Gastroesophageal sphincter (tissue), 4 donors: ENCODE measurements at regions not wholly inside any gene's neighbourhood (a gene's known extent, or its start where the extent isn't known, plus 50 kb on each side); places are given as distances from the start of the nearest gene placed in this dataset.

ENCODE experiments used
- ATAC-seq: fragments of 150-250 bp; one replicate; pipeline ENCODE4 v1.9.1; 2016; ENCODE audit warnings: mild to moderate bottlenecking, moderate library complexity
- H3K27ac ChIP-seq, 4 donors: fragments of 200-600 bp; sonication (generic) in 3 of 4; 1 replicate in 3 of 4; 2 replicates in 1 of 4; pipeline ENCODE4 v1.5.1; 2016 to 2019
- H3K27me3 ChIP-seq: fragments of 200-600 bp; sonication (generic); one replicate; pipeline ENCODE4 v1.5.1; 2019
- H3K36me3 ChIP-seq, 2 donors: fragments of 200-600 bp; sonication (generic); one replicate each; pipeline ENCODE4 v1.5.1; 2019; ENCODE audit warnings: control low read depth in 1 of 2
- H3K4me1 ChIP-seq, 3 donors: fragments of 200-600 bp; sonication (generic); 1 replicate in 2 of 3; 2 replicates in 1 of 3; pipeline ENCODE4 v1.5.1; 2016 to 2019; ENCODE audit warnings: control low read depth in 2 of 3
- H3K4me3 ChIP-seq, 2 donors: fragments of 200-600 bp; sonication (generic); one replicate each; pipeline ENCODE4 v1.5.1; 2019; ENCODE audit warnings: mild to moderate bottlenecking in 1 of 2, moderate library complexity in 1 of 2
- H3K9me3 ChIP-seq, 3 donors: fragments of 200-600 bp; sonication (generic); one replicate each; pipeline ENCODE4 v1.5.1; 2017 to 2019; ENCODE audit warnings: control low read depth in 2 of 3
- CTCF ChIP-seq, 4 experiments: fragments of 200-600 bp in 2 of 4; fragments of 450-650 bp in 2 of 4; sonication (generic) in 1 of 4; IDR thresholded peaks; one replicate each; pipeline ENCODE4 v1.5.1; 2017 to 2019; ENCODE audit warnings: antibody characterized with exemption in 4 of 4, mild to moderate bottlenecking in 2 of 4, moderate library complexity in 2 of 4
- EP300 ChIP-seq: sonication (generic); formaldehyde crosslinking; IDR thresholded peaks from one replicate; pipeline ENCODE4 v1.6.1; 2017; ENCODE audit warnings: antibody characterized with exemption, mild to moderate bottlenecking
- POLR2A ChIP-seq, 2 donors: fragments of 450-650 bp; IDR thresholded peaks; one replicate each; pipeline ENCODE4 v1.6.1; 2017; ENCODE audit warnings: antibody characterized with exemption in 2 of 2, mild to moderate bottlenecking in 2 of 2, moderate library complexity in 1 of 2
- POLR2AphosphoS5 ChIP-seq: sonication (generic); formaldehyde crosslinking; IDR thresholded peaks from one replicate; pipeline ENCODE4 v1.6.1; 2017; ENCODE audit warnings: antibody characterized with exemption
- WGBS, 2 donors: methylation state at CpG; one replicate each; pipeline ENCODE4 v1.1.5; 2018; ENCODE audit warnings: low coverage in 1 of 2; 5-methylcytosine and 5-hydroxymethylcytosine counted together

GRCh38 chr12:67526129-67526528 is 122.4 kb upstream of the DYRK2 start:
- Histone ChIP-seq H3K36me3 (no peaks in the 10 kb centered on the region), H3K4me1 (no peaks in the 10 kb centered on the region), H3K4me3 (no peak overlapping the region), H3K9me3 (no peaks in the 10 kb centered on the region), H3K27me3 (no peaks in the 10 kb centered on the region), H3K27ac (no peak overlapping the region)
- no peak for ATAC-seq
- TF ChIP-seq POLR2A (IDR thresholded peaks at IDR 0.05) (no peak), POLR2AphosphoS5 (no peak), CTCF (IDR thresholded peaks at IDR 0.05) (no peak), EP300 (no peak)

- H3K36me3 ChIP-seq: no peaks in the 10 kb centered on the region
- no peak for TF ChIP-seq POLR2A (IDR thresholded peaks at IDR 0.05)
- no peak for TF ChIP-seq CTCF (IDR thresholded peaks at IDR 0.05)
- TF ChIP-seq EP300: no peak
- no peak for TF ChIP-seq POLR2AphosphoS5
- peaks cover 3 to 14% (median 4%) of the 10 kb centered on the region in 3 donors for H3K4me1 ChIP-seq
- WGBS, 2 donors: 57 to 100% methylated on average over 1 of the region's 1 CpG
- H3K4me3 ChIP-seq: no peak overlapping the region
- ATAC-seq: no peak
- H3K9me3 ChIP-seq: no peaks in the 10 kb centered on the region
- no peak overlapping the region for H3K27ac ChIP-seq
- no peaks in the 10 kb centered on the region for H3K27me3 ChIP-seq
Measured at GRCh38 chr12:67531051-67531450, 117.5 kb upstream of the DYRK2 start.

DNA sequence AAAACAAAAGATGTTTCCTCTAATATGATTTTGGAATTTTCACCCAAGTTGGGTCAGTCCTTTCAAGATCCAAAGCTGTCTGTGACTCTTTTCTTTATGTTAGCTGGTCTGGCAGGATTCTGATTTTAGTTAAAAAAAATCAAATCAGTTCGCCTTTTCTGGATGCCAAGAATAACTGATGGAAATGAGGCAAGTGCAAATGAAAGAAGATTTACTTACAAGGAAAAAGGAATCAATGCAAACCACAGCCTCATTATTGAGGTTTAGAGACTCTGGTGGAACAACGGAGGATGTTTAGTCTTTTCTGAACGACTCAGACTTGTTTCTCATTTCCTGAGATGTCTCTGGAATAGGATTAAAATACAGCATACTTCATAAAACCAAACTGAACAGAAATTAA is 117.0 kb upstream of the DYRK2 start:
- 69 to 100% methylated on average over 1 to 3 of the region's 3 CpGs for WGBS, 2 donors
- no peaks in the 10 kb centered on the region for H3K36me3 ChIP-seq
- TF ChIP-seq EP300: no peak
- TF ChIP-seq CTCF (IDR thresholded peaks at IDR 0.05): no peak
- no peak for TF ChIP-seq POLR2A (IDR thresholded peaks at IDR 0.05)
- no peak for TF ChIP-seq POLR2AphosphoS5

DNA sequence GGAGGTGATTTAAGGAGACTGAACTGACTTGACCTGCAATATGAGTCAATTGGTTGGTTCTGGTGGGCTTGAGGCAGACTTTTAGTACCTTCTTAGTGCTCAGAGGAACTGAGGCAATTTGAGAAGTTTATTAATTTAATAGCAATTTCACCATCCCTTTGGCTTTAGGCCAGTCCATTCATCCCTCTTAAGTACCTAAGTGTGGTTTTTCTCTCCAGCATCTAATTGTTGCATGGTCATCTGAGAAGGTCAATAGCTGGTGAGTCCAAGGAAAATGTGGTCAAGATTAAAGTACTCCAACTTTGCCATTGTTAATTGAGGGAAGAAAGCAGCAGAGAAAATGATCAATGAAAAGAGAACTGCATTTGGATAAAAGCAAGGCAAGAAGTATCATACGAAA is 115.4 kb upstream of the DYRK2 start:
- TF ChIP-seq POLR2AphosphoS5 (no peak), EP300 (no peak), CTCF (IDR thresholded peaks at IDR 0.05) (no peak), POLR2A (IDR thresholded peaks at IDR 0.05) (no peak)
- no peaks in the 10 kb centered on the region for H3K27me3 ChIP-seq
- H3K36me3 ChIP-seq: no peaks in the 10 kb centered on the region
- no peak for ATAC-seq
- no peak overlapping the region for H3K27ac ChIP-seq
- no peak overlapping the region for H3K4me3 ChIP-seq
- WGBS, 2 donors: 92% methylated on average over 1 of the region's 1 CpG; no CpG with 5 or more reads in 1 of the 2 donors
- H3K9me3 ChIP-seq: no peaks in the 10 kb centered on the region
- H3K4me1 ChIP-seq: peaks cover 3 to 14% (median 4%) of the 10 kb centered on the region in 3 donors

More for the DNA sequence above, 117.0 kb upstream of the DYRK2 start:
- Histone ChIP-seq H3K27ac (no peak overlapping the region), H3K4me3 (no peak overlapping the region), H3K4me1 (peaks cover 3 to 14% (median 4%) of the 10 kb centered on the region in 3 donors), H3K9me3 (no peaks in the 10 kb centered on the region), H3K27me3 (no peaks in the 10 kb centered on the region)
- no peak for ATAC-seq

- Histone ChIP-seq H3K4me3 (no peak overlapping the region), H3K27ac (no peak overlapping the region), H3K27me3 (no peaks in the 10 kb centered on the region), H3K4me1 (peaks cover 3 to 14% (median 4%) of the 10 kb centered on the region in 3 donors), H3K36me3 (no peaks in the 10 kb centered on the region), H3K9me3 (no peaks in the 10 kb centered on the region)
- TF ChIP-seq CTCF (IDR thresholded peaks at IDR 0.05): no peak
- no peak for TF ChIP-seq POLR2A (IDR thresholded peaks at IDR 0.05)
- TF ChIP-seq POLR2AphosphoS5: no peak
- no peak for TF ChIP-seq EP300
- no peak for ATAC-seq
- WGBS, 2 donors: 84% methylated on average over 3 of the region's 3 CpGs; no CpG with 5 or more reads in 1 of the 2 donors
Measured at GRCh38 chr12:67534046-67534445, 114.5 kb upstream of the DYRK2 start.
